ENCODE measurements at regions not wholly inside any gene's neighbourhood (a gene's known extent, or its start where the extent isn't known, plus 50 kb on each side); places are given as distances from the start of the nearest gene placed in this dataset.

- TF ChIP-seq CTCF (IDR thresholded peaks at IDR 0.05) = no peak
- Mint-ChIP-seq H3K27ac (no peak overlapping the region), H3K36me3 (ENCODE audit: low read depth) (no peaks in the 10 kb centered on the region), H3K4me1 (ENCODE audit: low read depth) (peaks cover 14% of the 10 kb centered on the region), H3K9me3 (no peaks in the 10 kb centered on the region), H3K27me3 (ENCODE audit: insufficient read depth) (no peaks in the 10 kb centered on the region; the same call in 1 of the 2 replicates), H3K4me3 (no peak overlapping the region)
- no peak for DNase-seq
These were observed 330.7 kb downstream of the UTRN start for GRCh38 chr6:144615870-144616269.

- DNase-seq = no peak
These were observed 332.1 kb downstream of the UTRN start for GRCh38 chr6:144617191-144617590.

GRCh38 chr6:144617708-144618107 lies 332.6 kb downstream of the UTRN start:
- Mint-ChIP-seq H3K4me1 (ENCODE audit: low read depth) (peaks cover 14% of the 10 kb centered on the region), H3K4me3 (no peak overlapping the region), H3K27me3 (ENCODE audit: insufficient read depth) (no peaks in the 10 kb centered on the region; the same call in 1 of the 2 replicates), H3K27ac (no peak overlapping the region), H3K36me3 (ENCODE audit: low read depth) (no peaks in the 10 kb centered on the region), H3K9me3 (no peaks in the 10 kb centered on the region)
- no peak for DNase-seq
- no peak for TF ChIP-seq CTCF (IDR thresholded peaks at IDR 0.05)

More at GRCh38 chr6:144617191-144617590, 332.1 kb downstream of the UTRN start:
- TF ChIP-seq CTCF (IDR thresholded peaks at IDR 0.05) = no peak
- H3K27ac Mint-ChIP-seq = no peak overlapping the region
- peaks cover 14% of the 10 kb centered on the region for H3K4me1 Mint-ChIP-seq (ENCODE audit: low read depth)
- H3K36me3 Mint-ChIP-seq (ENCODE audit: low read depth) = no peaks in the 10 kb centered on the region
- H3K27me3 Mint-ChIP-seq (ENCODE audit: insufficient read depth) = no peaks in the 10 kb centered on the region; the same call in 1 of the 2 replicates
- no peaks in the 10 kb centered on the region for H3K9me3 Mint-ChIP-seq
- no peak overlapping the region for H3K4me3 Mint-ChIP-seq

GRCh38 chr6:144619966-144620365 lies 334.8 kb downstream of the UTRN start:
- no peak for TF ChIP-seq CTCF (IDR thresholded peaks at IDR 0.05)
- H3K4me3 Mint-ChIP-seq = no peak overlapping the region
- no peaks in the 10 kb centered on the region for H3K4me1 Mint-ChIP-seq (ENCODE audit: low read depth)
- H3K36me3 Mint-ChIP-seq (ENCODE audit: low read depth) = no peaks in the 10 kb centered on the region
- no peak overlapping the region for H3K27ac Mint-ChIP-seq
- no peak for DNase-seq
- no peaks in the 10 kb centered on the region; the same call in 1 of the 2 replicates for H3K27me3 Mint-ChIP-seq (ENCODE audit: insufficient read depth)
- no peaks in the 10 kb centered on the region for H3K9me3 Mint-ChIP-seq

GRCh38 chr6:144621332-144621731 lies 336.2 kb downstream of the UTRN start:
- H3K27ac Mint-ChIP-seq = no peak overlapping the region
- no peaks in the 10 kb centered on the region; the same call in 1 of the 2 replicates for H3K27me3 Mint-ChIP-seq (ENCODE audit: insufficient read depth)
- no peak overlapping the region for H3K4me3 Mint-ChIP-seq
- TF ChIP-seq CTCF (IDR thresholded peaks at IDR 0.05) = no peak
- DNase-seq = no peak
- no peaks in the 10 kb centered on the region for H3K4me1 Mint-ChIP-seq (ENCODE audit: low read depth)
- no peaks in the 10 kb centered on the region; the same call in 1 of the 2 replicates for H3K36me3 Mint-ChIP-seq (ENCODE audit: low read depth)
- no peaks in the 10 kb centered on the region for H3K9me3 Mint-ChIP-seq

GRCh38 chr6:144624246-144624645 lies 339.1 kb downstream of the UTRN start:
- no peak for DNase-seq
- H3K9me3 Mint-ChIP-seq = no peaks in the 10 kb centered on the region
- no peak overlapping the region for H3K27ac Mint-ChIP-seq
- H3K4me3 Mint-ChIP-seq = no peak overlapping the region
- no peak for TF ChIP-seq CTCF (IDR thresholded peaks at IDR 0.05)
- no peaks in the 10 kb centered on the region; the same call in 1 of the 2 replicates for H3K4me1 Mint-ChIP-seq (ENCODE audit: low read depth)
- no peaks in the 10 kb centered on the region; the same call in 1 of the 2 replicates for H3K36me3 Mint-ChIP-seq (ENCODE audit: low read depth)
- H3K27me3 Mint-ChIP-seq (ENCODE audit: insufficient read depth) = no peaks in the 10 kb centered on the region

Data from HFFc6 (cell line).